ENCODE measurements at regions not wholly inside any gene's neighbourhood (a gene's known extent, or its start where the extent isn't known, plus 50 kb on each side); places are given as distances from the start of the nearest gene placed in this dataset.

DNA sequence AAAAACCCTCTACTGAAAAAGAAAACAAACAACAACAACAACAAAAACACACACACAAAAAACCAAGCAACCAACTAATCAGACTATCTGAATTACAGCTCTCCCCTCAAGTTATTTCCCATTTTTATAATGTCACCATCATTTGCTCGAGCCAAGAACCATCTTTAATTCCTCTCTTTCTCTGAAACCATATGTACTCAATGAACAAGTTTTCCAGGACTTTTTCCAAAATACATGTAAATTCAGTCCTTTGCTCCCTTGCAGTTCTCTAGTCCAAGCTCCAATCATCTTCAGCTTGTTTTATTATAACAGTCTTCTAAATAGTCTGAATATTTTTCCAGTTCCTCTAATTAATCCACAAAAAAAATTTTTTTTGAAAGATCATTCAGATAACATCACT lies 506.0 kb downstream of the NXPH1 start:
- Histone ChIP-seq H3K4me1 (ENCODE audit: insufficient read depth, low read length) (no peaks in the 10 kb centered on the region), H3K27me3 (ENCODE audit: control insufficient read depth in 1 of 2, insufficient read depth in 2 of 2, low read length in 2 of 2) (no peaks in the 10 kb centered on the region), H3K4me3 (ENCODE audit: low read length) (no peak overlapping the region), H3K27ac (ENCODE audit: low read depth in 1 of 2, low read length in 2 of 2) (no peak overlapping the region), H3K9me3 (ENCODE audit: control insufficient read depth in 1 of 2, insufficient read depth in 1 of 2, low read length in 2 of 2) (peaks cover 0 to 3% of the 10 kb centered on the region in 2 experiments), H3K36me3 (ENCODE audit: insufficient read depth, low read length) (no peaks in the 10 kb centered on the region)
- DNase-seq (no peak), ATAC-seq (ENCODE audit: poor library complexity) (no peak)
- H3K9me3 Mint-ChIP-seq = peaks cover 13% of the 10 kb centered on the region
- H3K4me1 Mint-ChIP-seq (ENCODE audit: low read depth) = no peaks in the 10 kb centered on the region
- ChIA-PET CTCF (no interaction called here), POLR2A (no interaction called here)
- no peaks in the 10 kb centered on the region for H3K36me3 Mint-ChIP-seq (ENCODE audit: low read depth)
- H3K4me3 Mint-ChIP-seq = no peak overlapping the region
- no peaks in the 10 kb centered on the region for H3K27me3 Mint-ChIP-seq
- intact Hi-C loops (cut with DNase I, micrococcal nuclease) = no loop called here
- TF ChIP-seq, protein P1, sequence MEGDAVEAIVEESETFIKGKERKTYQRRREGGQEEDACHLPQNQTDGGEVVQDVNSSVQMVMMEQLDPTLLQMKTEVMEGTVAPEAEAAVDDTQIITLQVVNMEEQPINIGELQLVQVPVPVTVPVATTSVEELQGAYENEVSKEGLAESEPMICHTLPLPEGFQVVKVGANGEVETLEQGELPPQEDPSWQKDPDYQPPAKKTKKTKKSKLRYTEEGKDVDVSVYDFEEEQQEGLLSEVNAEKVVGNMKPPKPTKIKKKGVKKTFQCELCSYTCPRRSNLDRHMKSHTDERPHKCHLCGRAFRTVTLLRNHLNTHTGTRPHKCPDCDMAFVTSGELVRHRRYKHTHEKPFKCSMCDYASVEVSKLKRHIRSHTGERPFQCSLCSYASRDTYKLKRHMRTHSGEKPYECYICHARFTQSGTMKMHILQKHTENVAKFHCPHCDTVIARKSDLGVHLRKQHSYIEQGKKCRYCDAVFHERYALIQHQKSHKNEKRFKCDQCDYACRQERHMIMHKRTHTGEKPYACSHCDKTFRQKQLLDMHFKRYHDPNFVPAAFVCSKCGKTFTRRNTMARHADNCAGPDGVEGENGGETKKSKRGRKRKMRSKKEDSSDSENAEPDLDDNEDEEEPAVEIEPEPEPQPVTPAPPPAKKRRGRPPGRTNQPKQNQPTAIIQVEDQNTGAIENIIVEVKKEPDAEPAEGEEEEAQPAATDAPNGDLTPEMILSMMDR (IDR thresholded peaks at IDR 0.05) = no peak
- no peak overlapping the region for H3K27ac Mint-ChIP-seq

- Histone ChIP-seq H3K4me3 (ENCODE audit: low read length) (no peak overlapping the region), H3K27me3 (ENCODE audit: control insufficient read depth in 1 of 2, insufficient read depth in 2 of 2, low read length in 2 of 2) (no peaks in the 10 kb centered on the region), H3K36me3 (ENCODE audit: insufficient read depth, low read length) (no peaks in the 10 kb centered on the region), H3K27ac (ENCODE audit: low read depth in 1 of 2, low read length in 2 of 2) (no peak overlapping the region), H3K4me1 (ENCODE audit: insufficient read depth, low read length) (no peaks in the 10 kb centered on the region), H3K9me3 (ENCODE audit: control insufficient read depth in 1 of 2, insufficient read depth in 1 of 2, low read length in 2 of 2) (peaks cover 0 to 5% of the 10 kb centered on the region in 2 experiments)
- Mint-ChIP-seq H3K36me3 (ENCODE audit: low read depth) (no peaks in the 10 kb centered on the region), H3K4me1 (ENCODE audit: low read depth) (no peaks in the 10 kb centered on the region), H3K4me3 (no peak overlapping the region), H3K27me3 (no peaks in the 10 kb centered on the region), H3K27ac (no peak overlapping the region), H3K9me3 (peaks cover 6% of the 10 kb centered on the region)
- POLR2A ChIA-PET = no interaction called here
- intact Hi-C loops (cut with DNase I, micrococcal nuclease) = no loop called here
- no peak for DNase-seq
- ATAC-seq (ENCODE audit: poor library complexity) = no peak
- CTCF ChIA-PET = no interaction called here
- TF ChIP-seq, protein P1 (IDR thresholded peaks at IDR 0.05) = no peak
Observed at GRCh38 chr7:8963722-8964121, 530.3 kb downstream of the NXPH1 start.

GRCh38 chr7:8965177-8965576 lies 531.8 kb downstream of the NXPH1 start:
- H3K9me3 Mint-ChIP-seq = peaks cover 10% of the 10 kb centered on the region
- H3K36me3 Mint-ChIP-seq (ENCODE audit: low read depth) = no peaks in the 10 kb centered on the region
- H3K4me1 Mint-ChIP-seq (ENCODE audit: low read depth) = no peaks in the 10 kb centered on the region
- no peak overlapping the region for H3K27ac Mint-ChIP-seq
- TF ChIP-seq, protein P1 (IDR thresholded peaks at IDR 0.05) = no peak
- Histone ChIP-seq H3K4me1 (ENCODE audit: insufficient read depth, low read length) (no peaks in the 10 kb centered on the region), H3K27me3 (ENCODE audit: control insufficient read depth in 1 of 2, insufficient read depth in 2 of 2, low read length in 2 of 2) (no peaks in the 10 kb centered on the region), H3K27ac (ENCODE audit: low read depth in 1 of 2, low read length in 2 of 2) (no peak overlapping the region), H3K4me3 (ENCODE audit: low read length) (no peak overlapping the region), H3K9me3 (ENCODE audit: control insufficient read depth in 1 of 2, insufficient read depth in 1 of 2, low read length in 2 of 2) (peaks cover 0 to 5% of the 10 kb centered on the region in 2 experiments), H3K36me3 (ENCODE audit: insufficient read depth, low read length) (no peaks in the 10 kb centered on the region)
- intact Hi-C loops (cut with DNase I, micrococcal nuclease) = no loop called here
- H3K27me3 Mint-ChIP-seq = no peaks in the 10 kb centered on the region
- ChIA-PET CTCF (no interaction called here), POLR2A (no interaction called here)
- ATAC-seq (ENCODE audit: poor library complexity) (no peak), DNase-seq (no peak)
- H3K4me3 Mint-ChIP-seq = no peak overlapping the region
